HG03060 (cell line): ENCODE measurements at regions not wholly inside any gene's neighbourhood (a gene's known extent, or its start where the extent isn't known, plus 50 kb on each side); places are given as distances from the start of the nearest gene placed in this dataset.

ENCODE experiments used
- ATAC-seq: cut with Tn5 transposase; IDR thresholded peaks from one replicate; pipeline ENCODE4 v1.9.1; 2021; ENCODE audit warnings: low read depth, moderate number of reproducible peaks; ENCODE audit not compliant: unreplicated experiment

DNA sequence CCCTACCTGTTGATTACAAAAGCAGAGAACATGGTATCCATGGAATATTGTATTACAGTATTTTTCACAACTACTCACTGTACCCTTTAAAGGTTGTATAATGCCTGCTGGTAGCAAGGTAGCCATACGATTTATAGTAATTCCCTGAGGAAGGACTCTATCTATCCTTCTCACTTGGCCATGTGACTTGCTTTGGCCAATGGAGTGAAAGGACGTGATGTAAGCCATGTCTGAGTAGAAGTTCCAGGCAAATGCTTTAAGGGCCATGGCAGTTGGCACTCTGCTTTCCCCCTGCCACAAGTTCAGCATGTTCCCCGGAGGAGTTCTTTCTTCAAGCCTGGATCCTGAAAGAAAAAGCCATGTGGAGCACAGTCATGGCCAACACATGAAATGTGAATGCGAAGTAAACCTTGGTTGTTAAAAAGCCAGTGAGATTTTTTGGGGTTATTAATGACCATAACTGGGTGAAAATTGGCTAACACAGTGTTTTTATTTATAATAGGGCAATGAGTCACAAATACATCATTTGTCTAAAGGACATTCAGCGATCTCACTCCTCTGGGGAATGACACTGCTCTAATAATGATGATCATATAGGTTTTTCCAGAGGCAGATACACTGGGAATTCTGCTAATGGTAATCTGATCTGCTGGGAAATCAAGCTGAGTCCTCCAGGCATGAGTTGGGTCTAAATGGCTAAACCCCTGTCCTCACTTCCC lies 67.4 kb upstream of the SLC38A2 start:
- no peak for ATAC-seq

DNA sequence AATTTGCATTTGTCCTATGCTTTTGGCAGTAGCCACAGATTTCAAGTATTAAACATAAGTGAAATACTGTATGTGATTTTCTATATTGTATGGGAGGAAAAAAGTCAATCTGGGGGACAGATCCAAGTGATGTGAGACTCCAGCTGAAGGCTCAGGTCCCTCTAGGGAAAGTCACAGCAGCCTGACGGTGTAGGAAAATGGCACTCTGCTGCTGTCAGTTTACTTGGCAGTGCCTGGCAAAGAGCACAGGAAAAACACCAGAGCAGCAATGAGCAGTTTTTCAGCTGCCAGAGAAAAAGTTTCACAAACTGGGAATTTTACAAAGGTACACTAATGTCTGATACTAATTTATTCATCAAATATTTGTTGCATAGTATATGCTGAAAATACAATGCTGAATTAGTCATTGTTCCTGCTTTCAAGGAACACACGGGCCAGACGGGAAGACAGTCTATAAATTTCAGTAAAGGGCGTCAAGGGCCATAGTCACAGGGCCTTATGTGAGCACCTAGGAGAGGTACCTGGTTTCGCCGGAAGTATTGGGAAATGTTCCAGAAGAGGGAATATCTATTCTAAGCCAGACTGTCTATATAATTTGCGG lies 66.2 kb upstream of the SLC38A2 start:
- no peak for ATAC-seq

DNA sequence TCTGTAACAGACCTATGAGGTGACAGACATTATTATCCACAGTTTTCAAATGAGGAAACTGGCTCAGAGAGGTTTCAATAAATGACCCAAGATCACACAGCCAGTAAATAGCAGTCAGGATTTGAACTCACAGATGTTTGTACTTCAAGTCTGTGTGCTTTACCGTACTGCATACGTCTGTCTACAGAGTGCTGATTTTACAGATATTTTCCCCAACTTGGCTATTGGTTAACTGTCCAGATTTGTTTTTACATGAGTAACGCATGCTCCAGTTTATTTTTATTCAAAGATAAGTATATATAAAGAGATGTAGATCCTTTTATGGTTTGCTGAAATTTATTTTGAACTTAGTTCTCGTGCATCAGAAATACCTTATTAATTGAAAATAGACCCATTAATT lies 65.7 kb upstream of the SLC38A2 start:
- no peak for ATAC-seq

DNA sequence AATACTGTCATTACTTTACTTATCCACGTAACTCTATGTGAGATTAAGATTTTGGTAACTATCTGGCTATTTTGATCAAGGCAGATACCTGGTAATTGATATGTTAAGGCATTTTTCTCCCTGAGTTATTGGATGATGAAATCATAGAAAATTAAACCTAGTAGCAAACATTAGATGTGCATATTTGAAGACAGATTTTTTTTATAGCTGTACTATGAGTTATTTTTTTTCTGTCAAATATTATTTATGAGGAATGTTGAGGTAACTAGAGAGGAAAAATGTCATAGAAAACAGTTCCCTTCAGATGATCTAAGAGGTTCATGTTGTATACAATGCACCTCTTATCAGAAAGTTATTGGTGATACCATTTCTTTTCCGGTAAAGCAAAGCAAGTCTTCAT lies 64.9 kb upstream of the SLC38A2 start:
- no peak for ATAC-seq

DNA sequence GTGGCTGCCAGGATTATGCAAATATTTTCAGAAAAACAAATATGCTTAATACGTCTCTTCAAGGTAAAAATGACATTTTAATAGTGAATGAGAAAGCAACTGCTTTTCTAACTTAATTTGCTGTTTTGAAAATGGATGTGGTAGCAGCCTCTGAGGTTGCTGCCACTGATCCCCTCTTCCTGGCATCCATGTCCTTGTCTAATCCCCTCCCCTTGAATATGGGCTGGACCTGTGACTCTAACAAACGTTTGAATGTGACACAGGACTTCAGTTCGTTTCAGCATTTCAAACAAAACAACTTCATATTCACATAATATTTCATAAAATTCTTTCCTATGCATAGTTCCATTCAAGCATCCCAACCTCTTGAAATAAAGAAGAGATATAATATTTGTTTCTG lies 64.2 kb upstream of the SLC38A2 start:
- ATAC-seq: no peak

DNA sequence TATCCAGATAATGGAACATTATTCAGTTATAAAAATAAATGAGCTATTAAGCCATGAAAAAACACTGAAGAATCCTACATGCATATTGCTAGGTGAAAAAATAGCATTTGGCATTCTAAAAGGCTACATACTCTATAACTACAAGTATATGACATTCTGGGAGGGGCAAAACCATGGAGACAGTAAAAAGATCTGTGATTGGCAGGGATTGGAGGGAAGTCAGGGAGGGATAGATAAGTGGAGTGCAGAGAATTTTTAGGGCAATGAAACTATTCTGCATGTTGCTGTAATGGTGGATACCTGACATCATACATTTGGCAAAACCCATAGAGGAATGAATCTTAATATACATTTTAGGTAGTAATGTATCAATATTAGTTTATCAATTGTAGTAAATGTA lies 63.1 kb upstream of the SLC38A2 start:
- no peak for ATAC-seq

DNA sequence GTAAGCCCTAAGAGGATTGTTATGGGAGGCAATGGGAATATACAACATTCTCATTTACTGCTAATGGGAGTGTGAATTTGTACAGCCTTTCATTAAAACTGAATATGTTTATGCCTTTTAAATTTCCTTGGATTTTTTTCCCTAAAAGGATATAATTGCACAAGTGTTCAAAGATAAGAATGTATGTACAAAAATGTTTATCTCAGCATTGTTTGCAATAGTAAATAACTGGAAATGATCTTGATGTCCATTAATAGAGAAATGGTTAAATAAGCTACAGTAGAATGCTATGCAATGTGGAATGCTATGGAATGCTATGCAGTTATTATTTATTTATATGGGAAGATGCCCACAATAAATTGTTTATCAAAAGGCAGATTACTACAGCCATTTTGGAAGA lies 62.5 kb upstream of the SLC38A2 start:
- ATAC-seq: no peak

DNA sequence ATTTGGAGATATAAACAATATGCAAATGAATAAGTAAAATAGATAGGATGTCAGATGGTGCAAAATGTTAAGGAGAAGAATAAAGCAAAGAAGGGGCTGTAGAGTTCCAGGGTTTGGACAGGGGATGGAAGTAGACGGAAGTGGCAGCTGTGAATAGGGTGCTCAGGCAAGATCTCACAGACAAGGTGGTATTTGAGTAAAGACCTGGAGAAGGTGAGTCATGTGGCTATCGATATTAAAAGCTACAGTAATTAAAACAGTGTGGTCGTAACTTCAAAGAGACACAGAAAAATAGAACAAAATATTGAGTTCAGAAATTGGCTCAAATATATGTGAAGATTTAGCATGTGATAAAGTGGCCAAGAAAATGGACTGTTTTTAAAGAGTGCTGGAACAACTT lies 61.3 kb upstream of the SLC38A2 start:
- ATAC-seq: no peak

DNA sequence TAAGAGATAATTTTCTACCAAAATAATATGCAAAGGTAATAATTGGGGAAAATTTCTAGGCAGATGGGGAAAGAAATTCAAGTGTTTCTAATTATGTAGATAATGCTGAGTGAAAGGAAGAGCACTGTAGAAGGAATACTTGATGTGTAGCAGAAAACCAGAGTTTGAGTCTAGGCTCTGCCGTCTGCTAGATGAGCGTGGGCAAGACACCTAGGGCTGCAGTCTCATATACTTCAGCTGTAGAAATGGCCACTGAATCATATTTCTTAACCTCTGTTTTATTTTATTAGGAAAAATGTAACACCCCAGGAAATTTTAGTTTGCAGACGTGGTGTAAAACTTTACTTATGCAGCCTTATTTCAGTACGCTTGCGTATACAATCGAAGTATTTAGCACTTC lies 59.8 kb upstream of the SLC38A2 start:
- no peak for ATAC-seq

DNA sequence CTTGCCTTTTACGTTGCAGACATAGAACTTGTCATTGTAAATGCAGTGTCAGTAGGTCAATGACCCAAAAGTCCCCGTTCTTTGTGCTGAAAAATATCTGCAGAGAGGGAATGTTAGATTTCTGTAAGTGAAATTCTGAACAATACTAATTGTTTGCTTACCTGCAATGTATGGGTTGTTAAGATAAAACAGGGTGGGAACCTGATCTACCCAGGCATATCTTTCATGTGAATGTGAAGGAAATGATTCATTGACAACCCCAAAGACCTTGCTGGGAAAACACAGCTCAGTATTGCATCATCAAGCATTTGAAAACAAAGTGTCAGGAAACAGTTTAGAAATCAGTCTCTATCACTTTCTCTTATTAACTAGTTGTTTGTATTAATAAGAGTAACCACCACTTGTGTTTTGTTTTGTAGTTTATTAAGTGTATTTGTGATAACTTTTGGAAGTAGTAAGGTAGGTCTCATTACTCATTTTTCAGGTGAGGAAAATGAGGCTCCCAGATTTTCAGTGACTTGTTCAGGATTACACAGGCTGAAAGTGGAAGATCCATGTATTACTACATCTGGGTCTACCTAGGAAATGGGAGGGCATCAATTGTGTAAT lies 57.9 kb upstream of the SLC38A2 start:
- ATAC-seq: no peak
